ENCODE measurements at regions not wholly inside any gene's neighbourhood (a gene's known extent, or its start where the extent isn't known, plus 50 kb on each side); places are given as distances from the start of the nearest gene placed in this dataset.
"Not testable (repeated sequence)": the region's sequence is repeated elsewhere in the genome, so short reads cannot be mapped to it uniquely, and the experiment has no call there.

- no peak for DNase-seq
Observed at GRCh38 chr10:125451319-125451718, 231.6 kb downstream of the TEX36 start.

- DNase-seq: no peak
Observed at GRCh38 chr10:125450218-125450617, 232.7 kb downstream of the TEX36 start.

- DNase-seq: no peak
Observed at GRCh38 chr10:125449571-125449970, 233.4 kb downstream of the TEX36 start.

GRCh38 chr10:125448596-125448995 lies 234.4 kb downstream of the TEX36 start:
- DNase-seq: no peak

- no peak for DNase-seq
Observed at GRCh38 chr10:125444790-125445189, 238.2 kb downstream of the TEX36 start.

GRCh38 chr10:125442856-125443540 lies 240.0 kb downstream of the TEX36 start:
- DNase-seq: no peak

GRCh38 chr10:125441151-125441550 lies 241.8 kb downstream of the TEX36 start:
- no peak for DNase-seq

GRCh38 chr10:125431149-125431548 lies 251.8 kb downstream of the TEX36 start:
- DNase-seq: no peak

GRCh38 chr10:125428054-125428453 lies 254.9 kb downstream of the TEX36 start:
- DNase-seq: no peak

GRCh38 chr10:125424191-125424847 lies 258.6 kb downstream of the TEX36 start:
- DNase-seq: no peak

GRCh38 chr10:125423569-125423968 lies 259.4 kb downstream of the TEX36 start:
- DNase-seq: no peak

- no peak for DNase-seq
Observed at GRCh38 chr10:125419831-125420230, 259.5 kb upstream of the CTBP2 start.

GRCh38 chr10:125419146-125419545 lies 258.8 kb upstream of the CTBP2 start:
- no peak for DNase-seq

- DNase-seq: no peak
Observed at GRCh38 chr10:125417605-125418004, 257.2 kb upstream of the CTBP2 start.

GRCh38 chr10:125415964-125416363 lies 255.6 kb upstream of the CTBP2 start:
- DNase-seq: no peak

- DNase-seq: no peak
Observed at GRCh38 chr10:125415006-125415633, 254.8 kb upstream of the CTBP2 start.

GRCh38 chr10:125411724-125412123 lies 251.4 kb upstream of the CTBP2 start:
- DNase-seq: no peak

- no peak for DNase-seq
Observed at GRCh38 chr10:125409756-125410155, 249.4 kb upstream of the CTBP2 start.

- DNase-seq: no peak
Observed at GRCh38 chr10:125407557-125407956, 247.2 kb upstream of the CTBP2 start.

GRCh38 chr10:125407000-125407502 lies 246.7 kb upstream of the CTBP2 start:
- DNase-seq: no peak

- not testable (repeated sequence) for DNase-seq
Observed at GRCh38 chr10:125404902-125405301, 244.5 kb upstream of the CTBP2 start.

- no peak for DNase-seq
Observed at GRCh38 chr10:125401462-125401861, 241.1 kb upstream of the CTBP2 start.

- no peak for DNase-seq
Observed at GRCh38 chr10:125399289-125399688, 238.9 kb upstream of the CTBP2 start.

GRCh38 chr10:125398270-125398669 lies 237.9 kb upstream of the CTBP2 start:
- no peak for DNase-seq
